GM19324 (cell line): ENCODE measurements at regions not wholly inside any gene's neighbourhood (a gene's known extent, or its start where the extent isn't known, plus 50 kb on each side); places are given as distances from the start of the nearest gene placed in this dataset.

ENCODE experiments used
- ATAC-seq: cut with Tn5 transposase; IDR thresholded peaks from one replicate; pipeline ENCODE4 v1.9.1; 2021; ENCODE audit warnings: mild to moderate bottlenecking, moderate library complexity; ENCODE audit not compliant: unreplicated experiment, low FRiP score

DNA sequence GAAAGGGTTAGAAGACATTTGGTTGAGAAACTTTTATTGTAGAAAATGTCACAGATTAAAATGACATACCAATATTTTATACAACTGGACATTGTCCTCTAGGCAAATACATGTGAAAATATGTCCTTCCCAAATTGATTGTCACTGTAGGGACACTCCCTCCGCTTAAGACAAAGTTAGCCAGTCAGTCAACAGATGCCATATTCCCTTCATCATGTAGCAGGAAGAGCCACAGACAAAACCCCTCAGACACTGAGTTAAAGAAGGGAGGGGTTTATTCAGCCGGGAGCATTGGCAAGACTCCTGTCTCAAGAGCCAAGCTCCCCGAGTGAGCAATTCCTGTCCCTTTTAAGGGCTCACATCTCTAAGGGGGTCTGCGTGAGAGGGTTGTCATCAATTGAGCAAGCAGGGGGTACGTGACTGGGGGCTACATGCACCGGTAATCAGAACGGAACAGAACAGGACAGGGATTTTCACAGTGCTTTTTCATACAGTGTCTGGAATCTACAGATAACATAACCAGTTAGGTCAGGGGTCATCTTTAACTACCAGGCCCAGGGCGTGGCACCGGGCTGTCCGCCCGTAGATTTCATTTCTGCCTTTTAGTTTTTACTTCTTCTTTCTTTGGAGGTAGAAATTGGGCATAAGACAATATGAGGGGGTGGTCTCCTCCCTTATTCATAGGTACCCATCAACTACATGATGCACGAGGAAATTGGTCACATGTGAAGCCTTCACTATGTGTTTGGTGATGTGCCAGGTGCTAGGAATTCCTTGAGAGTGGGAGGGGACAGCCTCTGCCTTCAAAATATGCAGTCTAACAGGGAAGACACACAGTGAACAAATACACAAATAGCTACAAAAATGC is 155.7 kb upstream of the CDYL start:
- ATAC-seq: no peak

GRCh38 chr6:4616311-4616710 is 159.9 kb upstream of the CDYL start:
- no peak for ATAC-seq

- ATAC-seq: no peak
These were observed 160.3 kb upstream of the CDYL start for GRCh38 chr6:4615891-4616290.

- no peak for ATAC-seq
These were observed 161.0 kb upstream of the CDYL start for GRCh38 chr6:4615231-4615630.

DNA sequence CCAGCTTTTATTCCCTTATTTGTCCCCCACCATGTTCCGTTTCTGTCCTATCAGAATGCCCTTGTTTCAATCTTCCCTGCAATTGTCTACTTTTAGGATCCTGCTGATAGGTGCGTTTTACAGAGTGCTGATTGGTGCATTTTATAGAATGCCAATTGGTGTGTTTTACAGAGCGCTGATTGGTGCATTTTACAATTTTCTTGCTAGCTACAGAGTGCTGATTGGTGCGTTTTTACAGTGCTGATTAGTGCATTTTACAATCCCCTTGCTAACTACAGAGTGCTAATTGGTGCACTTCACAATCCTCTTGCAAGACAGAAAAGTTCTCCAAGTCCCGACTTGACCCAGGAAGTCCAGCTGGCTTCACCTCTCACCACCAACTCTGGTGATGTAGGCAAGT is 161.6 kb upstream of the CDYL start:
- no peak for ATAC-seq

- ATAC-seq: no peak
These were observed 162.4 kb upstream of the CDYL start for GRCh38 chr6:4613795-4614194.

DNA sequence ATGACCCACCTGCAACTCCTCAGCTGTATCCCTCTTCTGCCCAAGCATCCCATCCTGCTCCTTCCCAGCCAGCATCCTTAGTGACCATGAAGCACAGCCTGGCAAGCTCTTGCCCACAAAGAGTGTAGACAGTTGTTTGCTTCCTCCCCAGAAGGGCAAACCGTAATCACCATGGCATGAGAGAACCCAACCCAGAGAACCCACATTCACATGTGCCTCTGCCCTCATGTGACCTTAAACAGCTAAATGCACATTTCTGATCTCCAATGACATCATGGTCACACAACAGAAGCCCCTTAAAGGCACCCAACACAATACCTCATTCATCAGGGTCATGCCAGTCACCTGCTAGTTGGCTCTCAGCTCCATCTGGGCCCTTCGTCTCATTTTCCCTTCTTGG is 162.8 kb upstream of the CDYL start:
- no peak for ATAC-seq

- no peak for ATAC-seq
These were observed 163.5 kb upstream of the CDYL start for GRCh38 chr6:4612636-4613171.

DNA sequence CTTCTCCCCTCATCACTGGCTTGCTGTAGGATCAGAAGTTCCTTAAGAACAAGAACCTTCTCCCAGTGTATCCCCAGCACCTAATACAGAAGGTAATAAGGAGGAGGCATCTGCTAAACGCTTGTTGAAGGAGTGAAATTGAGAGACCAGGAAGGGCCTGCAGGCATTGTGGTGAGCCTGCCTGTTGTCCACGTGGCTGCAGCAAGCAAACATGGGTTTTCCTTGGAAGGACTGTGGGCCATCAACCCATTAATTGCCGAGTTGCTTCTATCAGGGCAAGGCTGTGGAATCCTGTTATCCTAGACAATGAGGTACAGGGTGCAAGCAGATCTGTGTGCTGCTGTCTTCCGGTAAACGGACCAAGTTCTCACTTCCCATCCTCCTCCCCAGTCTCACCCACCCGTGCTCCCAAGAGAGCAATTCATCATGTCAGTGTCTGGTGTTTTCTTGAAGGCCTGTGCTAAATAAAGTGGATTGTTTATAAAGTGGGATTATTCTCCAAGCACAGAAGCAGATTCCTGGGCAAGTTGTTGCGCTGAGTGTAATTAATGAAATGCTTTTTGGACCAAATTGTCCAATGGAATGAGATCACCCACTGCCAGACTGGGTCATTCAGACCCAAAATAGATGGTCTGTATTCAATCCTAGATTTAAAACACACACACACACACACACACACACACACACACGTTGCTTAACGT is 164.6 kb upstream of the CDYL start:
- no peak for ATAC-seq

DNA sequence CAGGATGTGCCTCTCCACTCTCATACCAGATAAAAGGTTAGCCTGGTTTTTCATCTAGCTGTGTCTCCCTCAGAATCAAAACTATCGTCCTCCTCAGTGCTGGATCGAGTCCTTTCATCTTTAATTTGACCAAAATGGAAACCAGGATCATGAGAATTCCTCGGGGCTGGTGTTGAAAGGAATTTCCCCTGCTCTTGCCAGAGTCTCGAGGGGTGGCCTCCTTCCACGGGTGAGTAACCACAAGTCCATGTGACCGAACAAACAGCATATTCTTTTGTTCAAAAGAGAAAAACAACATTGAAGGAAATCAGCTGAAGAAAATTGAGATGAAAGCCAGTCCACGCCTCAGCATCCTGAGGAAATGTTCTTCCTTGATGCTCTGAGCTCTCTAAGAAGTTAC is 165.9 kb upstream of the CDYL start:
- no peak for ATAC-seq

GRCh38 chr6:4608361-4609115 is 167.7 kb upstream of the CDYL start:
- no peak for ATAC-seq

DNA sequence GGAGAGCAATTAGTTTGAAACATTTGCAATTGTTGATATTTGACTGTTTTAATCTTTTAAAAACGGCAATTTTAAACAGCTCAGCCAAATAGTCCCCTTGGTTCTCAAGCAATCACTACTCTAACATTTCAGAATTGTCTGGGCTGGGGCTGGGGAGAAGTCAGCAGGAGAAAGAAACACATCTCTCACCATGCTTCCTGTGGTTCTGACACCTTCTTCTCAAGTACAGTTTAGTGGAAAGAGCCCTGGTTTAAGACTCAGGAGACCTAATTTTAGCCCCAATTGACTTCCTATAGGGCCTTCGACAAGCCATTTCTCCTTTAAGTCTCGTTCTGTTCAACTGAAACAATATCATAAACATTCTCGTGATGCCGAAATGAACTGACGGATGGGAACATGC is 168.4 kb upstream of the CDYL start:
- ATAC-seq: no peak

DNA sequence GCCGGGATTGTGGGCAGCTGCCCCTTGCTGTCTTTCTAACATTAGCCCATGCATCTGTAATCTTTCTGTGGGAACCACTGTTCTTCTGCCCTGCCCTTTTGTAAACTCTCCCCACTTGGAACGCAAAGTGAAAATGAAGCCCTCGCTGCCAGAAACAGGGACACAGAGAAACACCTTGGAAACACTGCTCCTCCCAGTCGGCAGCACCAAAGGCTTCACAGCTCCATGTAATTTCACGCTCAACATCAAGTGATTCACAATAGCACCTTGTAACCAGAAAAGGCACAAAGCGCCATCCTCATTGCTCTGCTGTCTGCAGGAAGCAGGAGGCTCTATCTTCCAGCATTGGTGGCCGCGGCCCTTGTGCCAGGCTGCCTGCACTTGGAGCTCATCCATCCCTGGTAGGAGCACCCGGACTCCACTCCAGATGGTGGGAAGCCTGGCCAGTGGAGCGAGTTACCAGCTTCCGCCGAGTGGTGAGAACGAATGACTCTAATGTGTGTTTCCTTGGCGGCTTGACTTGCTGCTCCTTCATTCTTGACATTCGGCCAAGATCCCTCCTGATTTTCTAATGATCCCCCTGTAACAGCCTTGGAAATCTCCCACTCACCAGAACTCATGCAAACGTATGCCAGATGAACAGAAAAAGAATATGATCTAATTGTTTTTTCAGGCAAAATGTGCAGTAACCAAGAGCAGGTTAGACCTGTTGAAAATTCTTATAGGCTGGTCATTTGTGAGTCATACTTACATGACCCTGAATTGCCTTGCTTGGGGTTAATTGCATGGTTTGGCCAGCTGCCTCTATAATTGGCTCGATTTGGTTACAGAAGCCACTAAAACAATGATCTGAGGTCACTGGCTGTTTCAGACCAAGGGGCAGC is 169.1 kb upstream of the CDYL start:
- no peak for ATAC-seq

- ATAC-seq: no peak
These were observed 170.2 kb upstream of the CDYL start for GRCh38 chr6:4606016-4606415.

- ATAC-seq: no peak
These were observed 172.3 kb upstream of the CDYL start for GRCh38 chr6:4603856-4604369.

GRCh38 chr6:4603291-4603690 is 172.9 kb upstream of the CDYL start:
- ATAC-seq: no peak

DNA sequence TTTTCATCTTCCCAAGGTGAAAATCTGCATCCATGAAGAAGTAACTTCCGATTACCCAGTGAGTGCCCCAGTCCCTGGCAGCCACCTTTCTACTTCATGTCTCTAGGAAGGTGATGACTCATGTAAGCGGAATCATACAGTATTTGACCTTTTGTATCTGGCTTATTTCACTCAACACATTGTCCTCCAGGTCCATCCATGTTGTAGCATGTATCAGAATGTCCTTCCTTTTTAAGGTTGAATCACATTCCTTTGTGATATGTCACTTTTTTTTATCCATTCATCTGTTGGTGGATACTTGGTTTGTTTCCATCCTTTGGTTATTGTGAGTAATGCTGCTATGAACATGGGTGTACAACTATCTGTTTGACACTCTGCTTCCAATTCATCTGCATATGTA is 176.3 kb upstream of the CDYL start:
- ATAC-seq: no peak

- ATAC-seq: no peak
These were observed 177.7 kb upstream of the CDYL start for GRCh38 chr6:4598384-4598995.

- no peak for ATAC-seq
These were observed 182.3 kb upstream of the CDYL start for GRCh38 chr6:4593951-4594350.
